Calu3 (cell line): ENCODE measurements at regions not wholly inside any gene's neighbourhood (a gene's known extent, or its start where the extent isn't known, plus 50 kb on each side); places are given as distances from the start of the nearest gene placed in this dataset.

Experiments
- BruUV-seq: library from RNA; stranded (reverse); fragments of 400-500 nt; replicated peaks from 2 replicates; lab custom pipeline; 2021; lab: Mats Ljungman, UMichigan
- CTCF ChIA-PET: fragments of 300-600 bp; sonication (Branson Sonifier 250); formaldehyde crosslinking; loops from one replicate; lab custom pipeline; 2022; ENCODE audit warnings: antibody characterized with exemption; lab: Charles Lee
- DNase-seq: peaks from one replicate; pipeline ENCODE4 v3.0.0; 2022
- H3K27ac Mint-ChIP-seq: one replicate; pipeline ENCODE4 v1.8.0; 2022; ENCODE audit warnings: mixed read lengths; ENCODE audit not compliant: unreplicated experiment
- H3K27me3 Mint-ChIP-seq: one replicate; pipeline ENCODE4 v1.8.0; 2022; ENCODE audit warnings: mixed read lengths; ENCODE audit not compliant: unreplicated experiment
- H3K36me3 Mint-ChIP-seq: one replicate; pipeline ENCODE4 v1.8.0; 2022; ENCODE audit warnings: mild to moderate bottlenecking, moderate library complexity, mixed read lengths; ENCODE audit not compliant: insufficient read depth, unreplicated experiment
- H3K4me1 Mint-ChIP-seq: one replicate; pipeline ENCODE4 v1.8.0; 2022; ENCODE audit warnings: mild to moderate bottlenecking, low read depth, mixed read lengths; ENCODE audit not compliant: unreplicated experiment
- H3K4me3 Mint-ChIP-seq: one replicate; pipeline ENCODE4 v1.8.0; 2022; ENCODE audit warnings: mild to moderate bottlenecking, low read depth, moderate library complexity, mixed read lengths; ENCODE audit not compliant: unreplicated experiment
- H3K9me3 Mint-ChIP-seq: one replicate; pipeline ENCODE4 v1.8.0; 2022; ENCODE audit warnings: low read depth, mixed read lengths; ENCODE audit not compliant: unreplicated experiment
- intact Hi-C: fragments of 100-400 bp; cut with micrococcal nuclease; formaldehyde crosslinking; loops from one replicate; pipeline ENCODE4 v1.10.0; 2022; ENCODE audit not compliant: unreplicated experiment
- TF ChIP-seq, protein P1 (sequence below): fragments of 200-600 bp; IDR thresholded peaks from one replicate; pipeline ENCODE4 v1.8.0; 2022; ENCODE audit warnings: antibody characterized with exemption; ENCODE audit not compliant: unreplicated experiment

GRCh38 chr11:20311444-20311843 lies 52.1 kb upstream of the HTATIP2 start:
- peaks cover 18% of the 10 kb centered on the region for H3K27me3 Mint-ChIP-seq
- DNase-seq: no peak
- no peaks in the 10 kb centered on the region for H3K36me3 Mint-ChIP-seq
- TF ChIP-seq, protein P1, sequence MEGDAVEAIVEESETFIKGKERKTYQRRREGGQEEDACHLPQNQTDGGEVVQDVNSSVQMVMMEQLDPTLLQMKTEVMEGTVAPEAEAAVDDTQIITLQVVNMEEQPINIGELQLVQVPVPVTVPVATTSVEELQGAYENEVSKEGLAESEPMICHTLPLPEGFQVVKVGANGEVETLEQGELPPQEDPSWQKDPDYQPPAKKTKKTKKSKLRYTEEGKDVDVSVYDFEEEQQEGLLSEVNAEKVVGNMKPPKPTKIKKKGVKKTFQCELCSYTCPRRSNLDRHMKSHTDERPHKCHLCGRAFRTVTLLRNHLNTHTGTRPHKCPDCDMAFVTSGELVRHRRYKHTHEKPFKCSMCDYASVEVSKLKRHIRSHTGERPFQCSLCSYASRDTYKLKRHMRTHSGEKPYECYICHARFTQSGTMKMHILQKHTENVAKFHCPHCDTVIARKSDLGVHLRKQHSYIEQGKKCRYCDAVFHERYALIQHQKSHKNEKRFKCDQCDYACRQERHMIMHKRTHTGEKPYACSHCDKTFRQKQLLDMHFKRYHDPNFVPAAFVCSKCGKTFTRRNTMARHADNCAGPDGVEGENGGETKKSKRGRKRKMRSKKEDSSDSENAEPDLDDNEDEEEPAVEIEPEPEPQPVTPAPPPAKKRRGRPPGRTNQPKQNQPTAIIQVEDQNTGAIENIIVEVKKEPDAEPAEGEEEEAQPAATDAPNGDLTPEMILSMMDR: no peak
- H3K27ac Mint-ChIP-seq: no peak overlapping the region
- intact Hi-C loops: no loop called here
- no peak overlapping the region for H3K4me3 Mint-ChIP-seq
- CTCF ChIA-PET: no interaction called here
- no TSS peak for BruUV-seq
- H3K9me3 Mint-ChIP-seq: no peaks in the 10 kb centered on the region
- H3K4me1 Mint-ChIP-seq: no peaks in the 10 kb centered on the region

DNA sequence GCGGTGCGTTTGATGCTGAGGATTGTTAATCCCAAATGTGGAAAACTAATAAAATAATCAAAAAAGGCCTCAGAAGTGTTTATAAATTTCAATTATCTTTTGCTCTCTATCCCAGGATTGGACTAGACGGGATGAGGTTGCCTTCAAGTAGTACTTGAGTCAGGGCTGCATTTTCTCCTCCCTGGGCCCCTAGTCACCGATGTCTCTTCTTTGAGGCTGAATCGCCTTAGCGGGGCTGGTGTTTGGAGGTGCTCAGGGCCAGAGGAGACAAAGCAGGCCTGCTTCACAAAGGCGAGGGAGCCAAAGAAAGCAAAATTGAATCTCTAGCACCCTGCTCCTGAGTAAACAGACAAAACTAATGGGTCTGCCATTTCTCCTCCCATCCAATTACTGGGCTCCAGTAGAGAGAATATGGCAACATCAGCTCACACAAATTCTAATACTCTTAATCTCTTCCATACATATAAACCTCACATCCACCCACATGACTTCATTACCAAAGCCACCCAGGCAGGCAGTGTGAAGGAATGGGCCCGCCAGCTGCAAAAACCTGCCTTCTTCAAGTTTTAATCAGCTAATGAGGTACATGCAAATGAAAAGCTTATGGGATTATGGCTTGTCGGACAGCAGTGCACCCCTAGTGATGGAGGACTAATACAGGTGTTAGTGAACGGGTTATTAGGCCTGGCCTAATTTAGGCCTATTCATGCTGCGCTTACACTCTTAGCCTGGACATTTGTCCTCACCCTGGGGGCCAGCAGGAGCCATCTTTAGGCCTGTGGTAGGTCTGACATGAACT lies 52.7 kb upstream of the HTATIP2 start:
- H3K36me3 Mint-ChIP-seq: no peaks in the 10 kb centered on the region
- no peaks in the 10 kb centered on the region for H3K4me1 Mint-ChIP-seq
- H3K27ac Mint-ChIP-seq: no peak overlapping the region
- intact Hi-C loops: no loop called here
- H3K4me3 Mint-ChIP-seq: no peak overlapping the region
- CTCF ChIA-PET: no interaction called here
- TF ChIP-seq, protein P1: no peak
- H3K9me3 Mint-ChIP-seq: no peaks in the 10 kb centered on the region
- DNase-seq: no peak
- BruUV-seq: no TSS peak
- peaks cover 24% of the 10 kb centered on the region for H3K27me3 Mint-ChIP-seq

DNA sequence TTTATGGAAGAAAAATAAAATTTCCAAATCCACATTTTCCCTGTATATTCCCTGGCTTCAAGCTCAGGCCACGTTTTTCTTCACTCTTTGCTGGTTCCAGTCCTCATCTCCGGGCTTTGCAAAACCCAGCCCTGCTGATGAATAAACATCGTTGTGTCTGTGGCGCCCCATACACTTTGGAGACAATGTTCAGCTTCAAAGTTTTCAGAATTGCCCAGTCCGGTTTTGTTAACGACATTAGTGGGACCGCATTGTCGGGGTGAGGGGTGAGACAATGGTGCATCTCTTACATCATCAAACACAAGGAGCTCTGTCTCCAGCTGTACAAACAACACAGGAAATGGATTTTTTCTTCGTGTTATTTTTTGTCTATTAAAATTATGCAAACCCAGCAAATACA lies 53.4 kb upstream of the HTATIP2 start:
- peaks cover 31% of the 10 kb centered on the region for H3K27me3 Mint-ChIP-seq
- intact Hi-C loops: no loop called here

GRCh38 chr11:20309231-20310025 lies 54.1 kb upstream of the HTATIP2 start:
- H3K27ac Mint-ChIP-seq: no peak overlapping the region
- no peak overlapping the region for H3K4me3 Mint-ChIP-seq
- no peaks in the 10 kb centered on the region for H3K4me1 Mint-ChIP-seq
- H3K9me3 Mint-ChIP-seq: no peaks in the 10 kb centered on the region
- BruUV-seq: no TSS peak
- intact Hi-C loops: no loop called here
- TF ChIP-seq, protein P1: no peak
- peaks cover 38% of the 10 kb centered on the region for H3K27me3 Mint-ChIP-seq
- CTCF ChIA-PET: no interaction called here
- no peak for DNase-seq
- no peaks in the 10 kb centered on the region for H3K36me3 Mint-ChIP-seq

More for the DNA sequence above, 53.4 kb upstream of the HTATIP2 start:
- H3K9me3 Mint-ChIP-seq: no peaks in the 10 kb centered on the region
- H3K27ac Mint-ChIP-seq: no peak overlapping the region
- CTCF ChIA-PET: no interaction called here
- no peaks in the 10 kb centered on the region for H3K36me3 Mint-ChIP-seq
- no peak overlapping the region for H3K4me3 Mint-ChIP-seq
- H3K4me1 Mint-ChIP-seq: no peaks in the 10 kb centered on the region
- BruUV-seq: no TSS peak
- no peak for DNase-seq
- TF ChIP-seq, protein P1: no peak
